Fibroblast of lung (primary cell): ENCODE measurements at regions not wholly inside any gene's neighbourhood (a gene's known extent, or its start where the extent isn't known, plus 50 kb on each side); places are given as distances from the start of the nearest gene placed in this dataset.
"Not testable (repeated sequence)": the region's sequence is repeated elsewhere in the genome, so short reads cannot be mapped to it uniquely, and the experiment has no call there.

ENCODE experiments used
- DNase-seq, 2 donors: peaks; one replicate each; pipeline versions ENCODE4 v3.0.0 to v3.0.0-alpha.2; 2010; ENCODE audit warnings: low read depth in 2 of 2
- H2AFZ ChIP-seq: 2 replicates; pipeline ENCODE4 v1.5.1; 2012; ENCODE audit warnings: low read length, control low read depth, inconsistent platforms
- H3K27ac ChIP-seq: 2 replicates; pipeline ENCODE4 v1.5.1; 2011; ENCODE audit warnings: low read length, control low read depth; ENCODE audit not compliant: insufficient read depth
- H3K27me3 ChIP-seq: 2 replicates; pipeline ENCODE4 v1.5.1; 2011; ENCODE audit warnings: mild to moderate bottlenecking, low read length; ENCODE audit not compliant: control insufficient read depth, insufficient read depth
- H3K36me3 ChIP-seq: 2 replicates; pipeline ENCODE4 v1.5.1; 2011; ENCODE audit warnings: low read length; ENCODE audit not compliant: control insufficient read depth, insufficient read depth
- H3K4me1 ChIP-seq: 2 replicates; pipeline ENCODE4 v1.5.1; 2011; ENCODE audit warnings: low read length; ENCODE audit not compliant: control insufficient read depth, insufficient read depth; ENCODE audit errors: extremely low read depth
- H3K4me2 ChIP-seq: 2 replicates; pipeline ENCODE4 v1.5.1; 2011; ENCODE audit warnings: low read length, control low read depth; ENCODE audit not compliant: insufficient read depth; ENCODE audit errors: extremely low read depth
- H3K4me3 ChIP-seq, 4 experiments: fragments of 200-600 bp in 1 of 4; sonication (generic) in 1 of 4; replicated peaks in 1 of 4; 2 replicates each; pipeline ENCODE4 v1.5.1; 2011 to 2016; ENCODE audit warnings: low read length in 4 of 4, low read depth in 3 of 4, mild to moderate bottlenecking in 3 of 4, control low read depth in 2 of 4, inconsistent platforms in 1 of 4, mixed read lengths in 1 of 4; ENCODE audit not compliant: insufficient read depth in 1 of 4; ENCODE audit errors: control extremely low read depth in 1 of 4
- H3K79me2 ChIP-seq: 2 replicates; pipeline ENCODE4 v1.5.1; 2012; ENCODE audit warnings: mild to moderate bottlenecking, low read length, inconsistent platforms; ENCODE audit not compliant: control insufficient read depth, insufficient read depth
- H3K9ac ChIP-seq: 2 replicates; pipeline ENCODE4 v1.5.1; 2011; ENCODE audit warnings: mild to moderate bottlenecking, low read length, control low read depth; ENCODE audit not compliant: insufficient read depth
- H3K9me3 ChIP-seq: 2 replicates; pipeline ENCODE4 v1.5.1; 2012; ENCODE audit warnings: low read depth, low read length; ENCODE audit not compliant: control insufficient read depth, insufficient read depth
- H4K20me1 ChIP-seq: 2 replicates; pipeline ENCODE4 v1.5.1; 2011; ENCODE audit warnings: low read length; ENCODE audit not compliant: control insufficient read depth, insufficient read depth; ENCODE audit errors: extremely low read depth
- EZH2 ChIP-seq: IDR thresholded peaks from 2 replicates; pipeline ENCODE4 v1.5.1; 2012; ENCODE audit warnings: low read length, control low read depth, mild to moderate bottlenecking; ENCODE audit errors: missing control alignments
- TF ChIP-seq, protein P1 (sequence below), 2 donors: IDR thresholded peaks in 1 of 2; conservative IDR thresholded peaks in 1 of 2; 1 replicate in 1 of 2; 2 replicates in 1 of 2; pipeline ENCODE4 v1.5.1; 2011 to 2012; ENCODE audit warnings: low read length in 2 of 2, control low read depth in 1 of 2, inconsistent platforms in 1 of 2, low read depth in 1 of 2, mild to moderate bottlenecking in 1 of 2

DNA sequence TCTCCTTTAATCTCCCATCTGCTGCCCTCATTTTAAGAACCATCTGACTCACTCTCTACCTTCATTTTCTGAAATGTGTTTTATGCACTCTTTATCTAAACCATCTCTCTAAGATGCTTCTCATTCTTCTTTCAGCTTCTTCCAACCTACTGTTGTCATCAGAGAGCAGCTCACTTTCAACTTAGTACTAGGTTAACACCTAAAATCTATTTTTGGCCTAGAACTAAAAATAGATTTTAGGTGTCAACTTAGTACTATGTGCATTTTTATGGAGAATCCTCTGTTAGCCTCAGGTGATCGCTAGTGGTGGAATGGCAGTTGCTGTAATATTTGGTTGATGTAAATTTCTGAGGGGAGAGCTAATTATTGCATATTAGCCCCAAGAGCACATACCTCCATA, 277.1 kb downstream of the KCNJ2 start:
- Histone ChIP-seq H3K79me2 (no peaks in the 10 kb centered on the region), H4K20me1 (no peaks in the 10 kb centered on the region), H3K4me1 (no peaks in the 10 kb centered on the region), H3K9me3 (no peaks in the 10 kb centered on the region), H3K4me2 (no peak overlapping the region), H3K4me3 (no peak overlapping the region), H2AFZ (no peak overlapping the region), H3K36me3 (no peaks in the 10 kb centered on the region), H3K9ac (no peak overlapping the region), H3K27ac (no peak overlapping the region), H3K27me3 (no peaks in the 10 kb centered on the region)
- TF ChIP-seq, protein P1, sequence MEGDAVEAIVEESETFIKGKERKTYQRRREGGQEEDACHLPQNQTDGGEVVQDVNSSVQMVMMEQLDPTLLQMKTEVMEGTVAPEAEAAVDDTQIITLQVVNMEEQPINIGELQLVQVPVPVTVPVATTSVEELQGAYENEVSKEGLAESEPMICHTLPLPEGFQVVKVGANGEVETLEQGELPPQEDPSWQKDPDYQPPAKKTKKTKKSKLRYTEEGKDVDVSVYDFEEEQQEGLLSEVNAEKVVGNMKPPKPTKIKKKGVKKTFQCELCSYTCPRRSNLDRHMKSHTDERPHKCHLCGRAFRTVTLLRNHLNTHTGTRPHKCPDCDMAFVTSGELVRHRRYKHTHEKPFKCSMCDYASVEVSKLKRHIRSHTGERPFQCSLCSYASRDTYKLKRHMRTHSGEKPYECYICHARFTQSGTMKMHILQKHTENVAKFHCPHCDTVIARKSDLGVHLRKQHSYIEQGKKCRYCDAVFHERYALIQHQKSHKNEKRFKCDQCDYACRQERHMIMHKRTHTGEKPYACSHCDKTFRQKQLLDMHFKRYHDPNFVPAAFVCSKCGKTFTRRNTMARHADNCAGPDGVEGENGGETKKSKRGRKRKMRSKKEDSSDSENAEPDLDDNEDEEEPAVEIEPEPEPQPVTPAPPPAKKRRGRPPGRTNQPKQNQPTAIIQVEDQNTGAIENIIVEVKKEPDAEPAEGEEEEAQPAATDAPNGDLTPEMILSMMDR (conservative IDR thresholded peaks at IDR 0.05 in 1 of 2, IDR thresholded peaks at IDR 0.05 in 1 of 2; ENCODE audit: low read depth in 1 of 2, low read length in 2 of 2): no peak
- no peak for TF ChIP-seq EZH2
- no peak for DNase-seq

DNA sequence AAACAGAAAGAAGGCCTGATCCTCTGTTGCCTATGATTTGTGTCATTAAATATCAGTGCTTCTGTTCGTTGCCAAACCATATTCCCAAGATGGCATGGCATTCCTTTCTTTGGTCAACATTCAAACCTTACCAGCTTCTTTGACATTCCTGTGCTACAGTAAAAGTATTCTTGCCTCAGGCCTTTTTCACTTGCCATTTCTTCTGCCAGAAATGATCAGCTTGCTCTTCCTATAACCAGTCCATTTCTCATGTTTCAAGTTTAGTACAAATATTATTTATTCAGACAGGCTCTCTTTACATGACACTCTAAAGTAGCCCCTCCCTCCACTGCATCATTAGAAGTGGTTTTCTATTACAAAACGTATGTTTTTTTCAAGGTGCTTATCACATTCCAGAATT, 278.3 kb downstream of the KCNJ2 start:
- H3K27me3 ChIP-seq: no peaks in the 10 kb centered on the region
- H3K9me3 ChIP-seq: no peaks in the 10 kb centered on the region
- no peaks in the 10 kb centered on the region for H3K36me3 ChIP-seq
- TF ChIP-seq, protein P1 (conservative IDR thresholded peaks at IDR 0.05 in 1 of 2, IDR thresholded peaks at IDR 0.05 in 1 of 2; ENCODE audit: low read depth in 1 of 2, low read length in 2 of 2): no peak
- no peak for TF ChIP-seq EZH2
- H3K4me2 ChIP-seq: no peak overlapping the region
- H3K27ac ChIP-seq: no peak overlapping the region
- no peak overlapping the region for H2AFZ ChIP-seq
- H3K4me3 ChIP-seq: no peak overlapping the region
- no peaks in the 10 kb centered on the region for H3K4me1 ChIP-seq
- no peaks in the 10 kb centered on the region for H4K20me1 ChIP-seq
- no peak overlapping the region for H3K9ac ChIP-seq
- no peak for DNase-seq
- H3K79me2 ChIP-seq: no peaks in the 10 kb centered on the region

DNA sequence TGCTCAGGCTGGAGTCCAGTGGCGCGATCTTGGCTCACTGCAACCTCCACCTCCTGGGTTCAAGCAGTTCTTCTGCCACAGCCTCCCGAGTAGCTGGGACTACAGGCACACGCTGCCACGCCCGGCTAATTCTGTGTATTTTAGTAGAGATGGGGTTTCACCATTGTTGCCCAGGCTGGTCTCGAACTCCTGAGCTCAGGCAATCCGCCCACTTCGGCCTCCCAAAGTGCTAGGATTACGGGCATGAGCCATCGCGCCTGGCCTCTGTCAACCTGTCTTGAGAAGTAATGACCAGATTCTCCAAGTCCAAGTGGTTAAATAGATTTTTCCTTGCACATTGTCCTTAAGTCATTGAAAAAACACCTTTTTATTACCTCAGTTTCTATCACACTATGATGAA, 283.7 kb downstream of the KCNJ2 start:
- H3K36me3 ChIP-seq, H3K4me3 ChIP-seq, H4K20me1 ChIP-seq, H3K27ac ChIP-seq, H3K4me2 ChIP-seq, H3K9me3 ChIP-seq, H3K9ac ChIP-seq, H3K79me2 ChIP-seq, H3K4me1 ChIP-seq, H3K27me3 ChIP-seq, DNase-seq, H2AFZ ChIP-seq: not testable (repeated sequence)

DNA sequence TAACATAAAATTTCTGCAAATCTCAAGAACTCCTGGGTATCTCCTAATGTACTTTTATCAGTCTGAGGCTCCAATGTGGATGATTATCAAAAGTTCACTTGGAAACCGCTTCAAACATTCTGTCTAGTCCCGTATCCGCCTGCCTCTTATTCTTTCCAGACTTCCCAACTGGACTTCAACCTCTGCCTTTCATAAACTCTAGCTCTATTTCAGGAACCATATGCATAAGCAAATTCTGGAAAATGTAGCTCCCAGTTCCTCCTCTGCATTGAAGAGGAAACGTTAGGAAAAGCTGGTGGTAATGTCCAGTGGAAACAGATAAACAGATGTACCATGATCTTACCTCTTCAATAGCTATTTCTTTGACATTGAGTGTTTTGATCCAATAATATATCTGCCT, 285.0 kb downstream of the KCNJ2 start:
- no peak overlapping the region for H3K4me3 ChIP-seq
- no peaks in the 10 kb centered on the region for H3K9me3 ChIP-seq
- TF ChIP-seq EZH2: no peak
- TF ChIP-seq, protein P1 (conservative IDR thresholded peaks at IDR 0.05 in 1 of 2, IDR thresholded peaks at IDR 0.05 in 1 of 2; ENCODE audit: low read depth in 1 of 2, low read length in 2 of 2): no peak

More for the DNA sequence above, 285.0 kb downstream of the KCNJ2 start:
- Histone ChIP-seq H3K4me2 (no peak overlapping the region), H3K27ac (no peak overlapping the region), H3K4me1 (no peaks in the 10 kb centered on the region), H3K27me3 (no peaks in the 10 kb centered on the region), H4K20me1 (no peaks in the 10 kb centered on the region), H3K36me3 (no peaks in the 10 kb centered on the region), H2AFZ (no peak overlapping the region), H3K9ac (no peak overlapping the region), H3K79me2 (no peaks in the 10 kb centered on the region)
- no peak for DNase-seq
